H9 (cell line): ENCODE measurements at regions not wholly inside any gene's neighbourhood (a gene's known extent, or its start where the extent isn't known, plus 50 kb on each side); places are given as distances from the start of the nearest gene placed in this dataset.

ENCODE experiments used
- DNase-seq: peaks from one replicate; pipeline ENCODE4 v3.0.0-alpha.2; 2017
- H2AFZ ChIP-seq: one replicate; pipeline ENCODE4 v1.6.1; 2013; ENCODE audit warnings: mild to moderate bottlenecking, low read length, control low read depth, moderate library complexity
- H2AK5ac ChIP-seq: 2 replicates; pipeline ENCODE4 v1.6.1; 2013; ENCODE audit warnings: low read length, control low read depth, mixed read lengths; ENCODE audit not compliant: insufficient read length
- H2BK120ac ChIP-seq: one replicate; pipeline ENCODE4 v1.6.1; 2013; ENCODE audit warnings: low read depth, mild to moderate bottlenecking, low read length, control low read depth, inconsistent platforms; ENCODE audit not compliant: poor library complexity, severe bottlenecking
- H2BK12ac ChIP-seq: 2 replicates; pipeline ENCODE4 v1.6.1; 2013; ENCODE audit warnings: low read length, control low read depth, mixed read lengths, low read depth; ENCODE audit not compliant: insufficient read length
- H2BK15ac ChIP-seq: 2 replicates; pipeline ENCODE4 v1.6.1; 2013; ENCODE audit warnings: low read depth, low read length, control low read depth
- H2BK20ac ChIP-seq: one replicate; pipeline ENCODE4 v1.6.1; 2013; ENCODE audit warnings: low read depth, mild to moderate bottlenecking, low read length, control low read depth, inconsistent platforms; ENCODE audit not compliant: poor library complexity, severe bottlenecking
- H2BK5ac ChIP-seq: 2 replicates; pipeline ENCODE4 v1.6.1; 2013; ENCODE audit warnings: low read length, control low read depth, mixed read lengths; ENCODE audit not compliant: insufficient read length
- H3K14ac ChIP-seq: 2 replicates; pipeline ENCODE4 v1.6.1; 2013; ENCODE audit warnings: low read length, control low read depth; ENCODE audit not compliant: insufficient read depth
- H3K18ac ChIP-seq: 2 replicates; pipeline ENCODE4 v1.6.1; 2013; ENCODE audit warnings: low read depth, mild to moderate bottlenecking, mixed read lengths, low read length, control low read depth; ENCODE audit not compliant: insufficient read length
- H3K23ac ChIP-seq: 2 replicates; pipeline ENCODE4 v1.6.1; 2013; ENCODE audit warnings: low read length, control low read depth, mixed read lengths, low read depth; ENCODE audit not compliant: insufficient read length
- H3K23me2 ChIP-seq: 2 replicates; pipeline ENCODE4 v1.6.1; 2013; ENCODE audit warnings: low read depth, mild to moderate bottlenecking, mixed read lengths, low read length, control low read depth; ENCODE audit not compliant: insufficient read length, poor library complexity, severe bottlenecking
- H3K27ac ChIP-seq: 2 replicates; pipeline ENCODE4 v1.5.1; 2013; ENCODE audit warnings: low read length, control low read depth, mixed read lengths, low read depth; ENCODE audit not compliant: insufficient read length
- H3K27me3 ChIP-seq: 2 replicates; pipeline ENCODE4 v1.6.1; 2013; ENCODE audit warnings: low read length, control low read depth, inconsistent platforms; ENCODE audit not compliant: insufficient read depth
- H3K4ac ChIP-seq: 2 replicates; pipeline ENCODE4 v1.6.1; 2013; ENCODE audit warnings: low read depth, mild to moderate bottlenecking, control low read depth, inconsistent platforms, low read length, moderate library complexity
- H3K4me1 ChIP-seq: 2 replicates; pipeline ENCODE4 v1.6.1; 2013; ENCODE audit warnings: low read length, control low read depth, inconsistent platforms; ENCODE audit not compliant: insufficient read depth
- H3K4me2 ChIP-seq: 2 replicates; pipeline ENCODE4 v1.6.1; 2013; ENCODE audit warnings: low read length, control low read depth, mixed read lengths; ENCODE audit not compliant: insufficient read length, insufficient read depth
- H3K56ac ChIP-seq: 2 replicates; pipeline ENCODE4 v1.6.1; 2013; ENCODE audit warnings: low read depth, mild to moderate bottlenecking, mixed read lengths, low read length, control low read depth; ENCODE audit not compliant: insufficient read length
- H3K79me1 ChIP-seq: 2 replicates; pipeline ENCODE4 v1.6.1; 2013; ENCODE audit warnings: low read depth, mild to moderate bottlenecking, moderate library complexity, low read length, control low read depth, inconsistent platforms; ENCODE audit not compliant: insufficient read depth, poor library complexity, severe bottlenecking
- H3K79me2 ChIP-seq: 2 replicates; pipeline ENCODE4 v1.6.1; 2013; ENCODE audit warnings: low read length, control low read depth, inconsistent platforms; ENCODE audit not compliant: insufficient read depth
- H3K9ac ChIP-seq: 2 replicates; pipeline ENCODE4 v1.6.1; 2013; ENCODE audit warnings: low read length, control low read depth, mixed read lengths; ENCODE audit not compliant: insufficient read length; ENCODE audit errors: extremely low read depth
- H3K9me3 ChIP-seq: one replicate; pipeline ENCODE4 v1.6.1; 2013; ENCODE audit warnings: low read depth, low read length, inconsistent platforms; ENCODE audit not compliant: control insufficient read depth
- H3T11ph ChIP-seq: one replicate; pipeline ENCODE4 v1.6.1; 2013; ENCODE audit warnings: mild to moderate bottlenecking, low read length, control low read depth, inconsistent platforms
- H4K20me1 ChIP-seq: one replicate; pipeline ENCODE4 v1.6.1; 2013; ENCODE audit not compliant: control insufficient read depth, insufficient read length, insufficient read depth
- H4K5ac ChIP-seq: 2 replicates; pipeline ENCODE4 v1.6.1; 2013; ENCODE audit warnings: low read depth, mild to moderate bottlenecking, mixed read lengths, low read length, control low read depth; ENCODE audit not compliant: insufficient read length
- H4K8ac ChIP-seq: replicated peaks from 2 replicates; pipeline ENCODE4 v1.6.1; 2013; ENCODE audit warnings: low read length, control low read depth, mixed read lengths, low read depth; ENCODE audit not compliant: insufficient read length
- H4K91ac ChIP-seq: 2 replicates; pipeline ENCODE4 v1.6.1; 2013; ENCODE audit warnings: low read depth, mild to moderate bottlenecking, moderate library complexity, mixed read lengths, low read length, control low read depth; ENCODE audit not compliant: insufficient read length
- H3K27ac Mint-ChIP-seq, 3 experiments: 2 replicates in 2 of 3; 3 replicates in 1 of 3; pipeline ENCODE4 v1.8.0; 2020 to 2021; ENCODE audit warnings: mixed read lengths in 3 of 3, mild to moderate bottlenecking in 1 of 3, moderate library complexity in 1 of 3
- H3K27me3 Mint-ChIP-seq: 2 replicates; pipeline ENCODE4 v1.8.0; 2021; ENCODE audit warnings: low read depth, mild to moderate bottlenecking, moderate library complexity, mixed read lengths
- H3K36me3 Mint-ChIP-seq, 3 experiments: 2 replicates in 2 of 3; 3 replicates in 1 of 3; pipeline ENCODE4 v1.8.0; 2020 to 2021; ENCODE audit warnings: low read depth in 3 of 3, mixed read lengths in 3 of 3; ENCODE audit not compliant: insufficient read depth in 1 of 3
- H3K4me1 Mint-ChIP-seq, 2 experiments: 2 replicates each; pipeline ENCODE4 v1.8.0; 2020; ENCODE audit warnings: mixed read lengths in 2 of 2
- H3K4me3 Mint-ChIP-seq, 2 experiments: 2 replicates in 1 of 2; 3 replicates in 1 of 2; pipeline ENCODE4 v1.8.0; 2020 to 2021; ENCODE audit warnings: mild to moderate bottlenecking in 2 of 2, mixed read lengths in 2 of 2, moderate library complexity in 1 of 2
- H3K9me3 Mint-ChIP-seq, 2 experiments: 2 replicates in 1 of 2; 3 replicates in 1 of 2; pipeline ENCODE4 v1.8.0; 2020; ENCODE audit warnings: mild to moderate bottlenecking in 2 of 2, mixed read lengths in 2 of 2, moderate library complexity in 1 of 2
- WGBS: extraction: QIAGEN DNeasy Blood & Tissue Kit; methylation state at CpG from one replicate; pipeline ENCODE4 v1.1.7; 2013; ENCODE audit warnings: missing lambda C conversion rate, low lambda C conversion rate, mixed read lengths; ENCODE audit not compliant: insufficient read length; ENCODE audit errors: extremely low coverage; 5-methylcytosine and 5-hydroxymethylcytosine counted together
- TF ChIP-seq, protein P1 (sequence below): fragments of 200-600 bp; sonication (generic); conservative IDR thresholded peaks from 3 replicates; pipeline ENCODE4 v1.8.0; 2021; ENCODE audit warnings: antibody characterized with exemption, mild to moderate bottlenecking

DNA sequence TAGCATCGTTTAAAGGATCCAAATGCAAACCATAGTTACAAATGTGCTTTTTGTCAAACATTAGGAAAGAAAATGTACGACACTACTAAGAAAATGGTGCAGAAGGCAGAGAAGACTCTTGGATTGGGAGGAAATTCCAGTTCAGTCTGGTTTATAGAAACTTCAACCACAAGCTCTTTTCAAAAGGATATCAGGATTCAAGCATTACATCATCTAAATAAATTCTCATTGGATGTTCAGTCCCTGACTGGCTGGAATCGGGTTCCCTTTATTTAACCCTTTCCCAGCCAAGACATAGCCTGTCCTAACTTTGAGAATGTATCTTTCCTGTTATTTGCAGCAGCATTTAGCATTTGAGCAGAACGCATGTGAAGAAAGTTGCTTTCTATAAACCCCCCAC is 184.6 kb downstream of the LMO4 start:
- Histone ChIP-seq H2BK12ac (no peak overlapping the region), H4K91ac (no peak overlapping the region), H2BK120ac (no peak overlapping the region), H3K27ac (no peak overlapping the region), H3K4me1 (no peaks in the 10 kb centered on the region), H2AK5ac (no peak overlapping the region), H4K5ac (no peak overlapping the region), H2AFZ (no peak overlapping the region), H2BK5ac (no peak overlapping the region), H3T11ph (no peak overlapping the region), H3K27me3 (no peaks in the 10 kb centered on the region), H3K23me2 (no peaks in the 10 kb centered on the region), H3K4ac (no peak overlapping the region), H3K79me1 (no peaks in the 10 kb centered on the region), H3K4me2 (no peak overlapping the region), H2BK20ac (no peak overlapping the region), H3K23ac (no peak overlapping the region), H4K20me1 (no peaks in the 10 kb centered on the region), H3K9ac (no peak overlapping the region), H2BK15ac (no peak overlapping the region), H3K79me2 (no peaks in the 10 kb centered on the region), H3K56ac (no peak overlapping the region), H3K9me3 (no peaks in the 10 kb centered on the region), H3K18ac (no peak overlapping the region), H4K8ac (no peak overlapping the region), H3K14ac (no peak overlapping the region)
- TF ChIP-seq, protein P1, sequence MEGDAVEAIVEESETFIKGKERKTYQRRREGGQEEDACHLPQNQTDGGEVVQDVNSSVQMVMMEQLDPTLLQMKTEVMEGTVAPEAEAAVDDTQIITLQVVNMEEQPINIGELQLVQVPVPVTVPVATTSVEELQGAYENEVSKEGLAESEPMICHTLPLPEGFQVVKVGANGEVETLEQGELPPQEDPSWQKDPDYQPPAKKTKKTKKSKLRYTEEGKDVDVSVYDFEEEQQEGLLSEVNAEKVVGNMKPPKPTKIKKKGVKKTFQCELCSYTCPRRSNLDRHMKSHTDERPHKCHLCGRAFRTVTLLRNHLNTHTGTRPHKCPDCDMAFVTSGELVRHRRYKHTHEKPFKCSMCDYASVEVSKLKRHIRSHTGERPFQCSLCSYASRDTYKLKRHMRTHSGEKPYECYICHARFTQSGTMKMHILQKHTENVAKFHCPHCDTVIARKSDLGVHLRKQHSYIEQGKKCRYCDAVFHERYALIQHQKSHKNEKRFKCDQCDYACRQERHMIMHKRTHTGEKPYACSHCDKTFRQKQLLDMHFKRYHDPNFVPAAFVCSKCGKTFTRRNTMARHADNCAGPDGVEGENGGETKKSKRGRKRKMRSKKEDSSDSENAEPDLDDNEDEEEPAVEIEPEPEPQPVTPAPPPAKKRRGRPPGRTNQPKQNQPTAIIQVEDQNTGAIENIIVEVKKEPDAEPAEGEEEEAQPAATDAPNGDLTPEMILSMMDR, result no peak
- peaks cover 4 to 10% of the 10 kb centered on the region in 2 experiments for H3K4me1 Mint-ChIP-seq
- H3K9me3 Mint-ChIP-seq, result no peaks in the 10 kb centered on the region; a peak in 1 of 5 replicates
- DNase-seq, result no peak
- no CpG with 5 or more reads among the region's 4 CpGs for WGBS
- H3K27ac Mint-ChIP-seq, result no peak overlapping the region; a peak in 1 of 7 replicates
- H3K27me3 Mint-ChIP-seq, result no peaks in the 10 kb centered on the region
- H3K36me3 Mint-ChIP-seq, result no peaks in the 10 kb centered on the region; a peak in 1 of 7 replicates
- no peak overlapping the region for H3K4me3 Mint-ChIP-seq
